GM13977 (cell line): ENCODE measurements at regions not wholly inside any gene's neighbourhood (a gene's known extent, or its start where the extent isn't known, plus 50 kb on each side); places are given as distances from the start of the nearest gene placed in this dataset.

ENCODE experiments used
- DNase-seq: peaks from one replicate; pipeline ENCODE4 v3.0.0; 2012; ENCODE audit warnings: low spot score
- in situ Hi-C: fragments of 300-500 bp; cut with MboI; formaldehyde crosslinking; loops from one replicate; pipeline ENCODE4 v1.12.0; 2022; ENCODE audit warnings: low sequenced_read_pairs, low pct_unique_long_range_greater_than_20kb, mixed read lengths, inconsistent platforms; ENCODE audit not compliant: unreplicated experiment
- TF ChIP-seq, protein P1 (sequence below): IDR thresholded peaks from 2 replicates; pipeline ENCODE4 v1.5.1; 2012; ENCODE audit warnings: mild to moderate bottlenecking, control low read depth; ENCODE audit not compliant: insufficient read depth; ENCODE audit errors: extremely low read depth, missing control alignments

- in situ Hi-C loops: loop anchor here (10.0 kb wide), 1 partner anchor 294 kb away; no protein-coding TSS in a partner anchor
- no peak for DNase-seq
- TF ChIP-seq, protein P1, sequence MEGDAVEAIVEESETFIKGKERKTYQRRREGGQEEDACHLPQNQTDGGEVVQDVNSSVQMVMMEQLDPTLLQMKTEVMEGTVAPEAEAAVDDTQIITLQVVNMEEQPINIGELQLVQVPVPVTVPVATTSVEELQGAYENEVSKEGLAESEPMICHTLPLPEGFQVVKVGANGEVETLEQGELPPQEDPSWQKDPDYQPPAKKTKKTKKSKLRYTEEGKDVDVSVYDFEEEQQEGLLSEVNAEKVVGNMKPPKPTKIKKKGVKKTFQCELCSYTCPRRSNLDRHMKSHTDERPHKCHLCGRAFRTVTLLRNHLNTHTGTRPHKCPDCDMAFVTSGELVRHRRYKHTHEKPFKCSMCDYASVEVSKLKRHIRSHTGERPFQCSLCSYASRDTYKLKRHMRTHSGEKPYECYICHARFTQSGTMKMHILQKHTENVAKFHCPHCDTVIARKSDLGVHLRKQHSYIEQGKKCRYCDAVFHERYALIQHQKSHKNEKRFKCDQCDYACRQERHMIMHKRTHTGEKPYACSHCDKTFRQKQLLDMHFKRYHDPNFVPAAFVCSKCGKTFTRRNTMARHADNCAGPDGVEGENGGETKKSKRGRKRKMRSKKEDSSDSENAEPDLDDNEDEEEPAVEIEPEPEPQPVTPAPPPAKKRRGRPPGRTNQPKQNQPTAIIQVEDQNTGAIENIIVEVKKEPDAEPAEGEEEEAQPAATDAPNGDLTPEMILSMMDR: no peak
Measured at GRCh38 chr2:65558743-65559142, 126.3 kb upstream of the SPRED2 start.

- in situ Hi-C loops: loop anchor here (10.0 kb wide), 1 partner anchor 293 kb away; no protein-coding TSS in a partner anchor
- TF ChIP-seq, protein P1: no peak
- no peak for DNase-seq
Measured at GRCh38 chr2:65557616-65558573, 125.5 kb upstream of the SPRED2 start.

- DNase-seq: no peak
- TF ChIP-seq, protein P1: no peak
- in situ Hi-C loops: loop anchor here (10.0 kb wide), 1 partner anchor 290 kb away; no protein-coding TSS in a partner anchor
Measured at GRCh38 chr2:65554765-65555591, 122.6 kb upstream of the SPRED2 start.

DNA sequence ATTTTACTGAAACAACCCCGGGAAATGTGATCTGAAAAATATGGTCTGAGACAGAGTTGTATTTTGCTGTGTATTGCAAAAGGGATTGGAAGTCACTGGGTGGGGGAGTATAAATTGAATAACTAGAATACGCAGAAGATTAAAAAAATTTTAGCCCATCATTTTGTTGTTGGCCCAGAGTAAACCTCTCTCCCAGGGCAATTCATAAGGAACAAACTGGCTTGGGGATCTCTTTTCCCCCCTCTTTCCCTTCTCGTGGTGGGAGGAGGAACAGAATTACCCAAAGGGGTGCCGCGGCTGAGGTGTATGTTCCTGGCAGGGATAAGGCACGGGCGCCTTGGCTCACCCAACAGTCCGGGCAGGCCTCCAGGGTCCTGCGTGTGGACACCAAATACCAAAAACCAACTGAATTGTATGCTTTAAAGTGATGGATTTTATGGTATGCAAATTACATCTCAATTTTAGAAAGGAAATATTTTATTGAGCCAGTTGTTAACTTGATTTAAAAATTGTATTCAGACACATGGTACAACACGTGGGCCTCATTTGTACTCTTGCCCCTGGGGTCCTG lies 121.2 kb upstream of the SPRED2 start:
- TF ChIP-seq, protein P1: no peak
- in situ Hi-C loops: loop anchor here (10.0 kb wide), 1 partner anchor 289 kb away; no protein-coding TSS in a partner anchor
- DNase-seq: no peak

DNA sequence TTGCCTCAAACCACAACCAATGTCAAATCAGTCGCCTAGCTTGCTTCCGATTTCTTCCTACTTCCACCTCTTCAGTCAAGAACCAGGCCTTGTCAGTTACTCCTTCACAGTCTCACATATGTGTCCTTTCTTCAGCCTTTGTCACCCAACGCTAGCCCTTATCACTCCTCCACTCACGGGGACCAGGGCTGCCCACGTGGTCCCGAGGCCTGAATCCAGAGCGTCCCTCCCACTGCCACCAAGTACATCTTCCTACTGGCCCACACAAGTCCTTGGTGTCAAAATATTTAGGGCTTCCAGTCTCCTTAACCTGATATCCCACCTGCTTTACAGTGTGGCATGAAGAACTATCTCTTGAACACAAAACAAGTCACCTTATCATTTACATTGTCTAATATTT lies 119.1 kb upstream of the SPRED2 start:
- no peak for DNase-seq
- in situ Hi-C loops: loop anchor here (10.0 kb wide), 1 partner anchor 287 kb away; no protein-coding TSS in a partner anchor
- TF ChIP-seq, protein P1: no peak

DNA sequence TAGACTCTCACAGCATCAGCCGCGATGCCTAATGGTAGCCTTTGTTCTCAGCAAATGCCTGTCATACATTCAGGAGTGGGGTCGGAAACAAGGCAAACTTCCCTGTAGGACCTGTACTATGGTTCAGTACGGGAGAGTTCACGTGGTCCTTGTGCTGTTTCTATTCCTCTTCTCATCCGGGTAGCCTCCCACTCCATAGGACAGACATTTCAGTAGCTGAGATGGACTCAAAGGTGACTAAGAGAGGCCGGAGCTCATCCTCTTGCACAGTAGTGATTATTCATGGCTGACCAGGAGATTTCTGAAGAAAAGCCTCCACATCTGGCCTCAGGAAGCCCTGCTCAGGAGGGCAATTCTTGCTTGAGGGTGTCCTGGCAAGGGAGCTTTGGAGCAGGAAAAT lies 117.8 kb upstream of the SPRED2 start:
- DNase-seq: no peak
- in situ Hi-C loops: loop anchor here (10.0 kb wide), 1 partner anchor 285 kb away; no protein-coding TSS in a partner anchor
- TF ChIP-seq, protein P1: no peak
